Forelimb muscle (tissue), 1 donor: ENCODE measurements at regions not wholly inside any gene's neighbourhood (a gene's known extent, or its start where the extent isn't known, plus 50 kb on each side); places are given as distances from the start of the nearest gene placed in this dataset.

Experiments
- DNase-seq: peaks from one replicate; pipeline ENCODE4 v3.0.0-alpha.2; 2013; ENCODE audit warnings: low read depth

GRCh38 chr5:51449026-51449425, 65.8 kb downstream of the ISL1 start:
- DNase-seq: no peak

- DNase-seq: no peak
Observed at GRCh38 chr5:51452562-51452961, 69.3 kb downstream of the ISL1 start.

GRCh38 chr5:51465165-51465564, 81.9 kb downstream of the ISL1 start:
- DNase-seq: no peak

GRCh38 chr5:51466214-51466613, 83.0 kb downstream of the ISL1 start:
- DNase-seq: no peak

GRCh38 chr5:51468196-51468595, 84.9 kb downstream of the ISL1 start:
- DNase-seq: no peak

GRCh38 chr5:51471630-51472029, 88.4 kb downstream of the ISL1 start:
- no peak for DNase-seq

- DNase-seq: no peak
Observed at GRCh38 chr5:51472472-51472871, 89.2 kb downstream of the ISL1 start.

GRCh38 chr5:51475628-51476027, 92.4 kb downstream of the ISL1 start:
- no peak for DNase-seq

- DNase-seq: no peak
Observed at GRCh38 chr5:51476431-51476830, 93.2 kb downstream of the ISL1 start.

- no peak for DNase-seq
Observed at GRCh38 chr5:51479840-51480239, 96.6 kb downstream of the ISL1 start.

- no peak for DNase-seq
Observed at GRCh38 chr5:51484326-51484725, 101.1 kb downstream of the ISL1 start.

- no peak for DNase-seq
Observed at GRCh38 chr5:51486158-51486557, 102.9 kb downstream of the ISL1 start.

GRCh38 chr5:51487952-51488351, 104.7 kb downstream of the ISL1 start:
- DNase-seq: no peak

- no peak for DNase-seq
Observed at GRCh38 chr5:51488803-51489642, 105.8 kb downstream of the ISL1 start.

- DNase-seq: no peak
Observed at GRCh38 chr5:51494821-51495220, 111.6 kb downstream of the ISL1 start.

- no peak for DNase-seq
Observed at GRCh38 chr5:51495672-51496071, 112.4 kb downstream of the ISL1 start.

GRCh38 chr5:51517838-51518237, 134.6 kb downstream of the ISL1 start:
- DNase-seq: no peak

GRCh38 chr5:51518607-51519006, 135.4 kb downstream of the ISL1 start:
- DNase-seq: no peak

GRCh38 chr5:51521583-51521982, 138.3 kb downstream of the ISL1 start:
- DNase-seq: no peak

GRCh38 chr5:51539232-51539631, 156.0 kb downstream of the ISL1 start:
- no peak for DNase-seq

- DNase-seq: no peak
Observed at GRCh38 chr5:51544031-51544785, 161.0 kb downstream of the ISL1 start.

- no peak for DNase-seq
Observed at GRCh38 chr5:51556833-51557232, 173.6 kb downstream of the ISL1 start.

GRCh38 chr5:51558682-51559081, 175.4 kb downstream of the ISL1 start:
- DNase-seq: no peak
